GM12878 (cell line): ENCODE measurements at regions not wholly inside any gene's neighbourhood (a gene's known extent, or its start where the extent isn't known, plus 50 kb on each side); places are given as distances from the start of the nearest gene placed in this dataset.

Experiments
- GABPA ChIP-seq: IDR thresholded peaks from 2 replicates; pipeline ENCODE4 v1.6.1; 2014; ENCODE audit warnings: antibody characterized with exemption, low read depth, mild to moderate bottlenecking, inconsistent platforms
- POLR2A ChIP-seq: IDR thresholded peaks from 2 replicates; pipeline ENCODE4 v1.6.1; 2011; ENCODE audit warnings: low read depth, mild to moderate bottlenecking, low read length
- RAD21 ChIP-seq: IDR thresholded peaks from 2 replicates; pipeline ENCODE4 v1.6.1; 2011; ENCODE audit warnings: mild to moderate bottlenecking, low read depth, low read length, moderate library complexity; ENCODE audit not compliant: insufficient read depth
- RCOR1 ChIP-seq: conservative IDR thresholded peaks from 2 replicates; pipeline ENCODE4 v1.6.1; 2012; ENCODE audit warnings: low read depth, low read length, improper control_type of control experiment
- STAT3 ChIP-seq: IDR thresholded peaks from 2 replicates; pipeline ENCODE4 v1.6.1; 2011; ENCODE audit warnings: low read depth, low read length, improper control_type of control experiment
- TF ChIP-seq, protein P1 (sequence below): IDR thresholded peaks from 2 replicates; pipeline ENCODE4 v1.6.1; 2012; ENCODE audit warnings: low read depth, low read length, improper control_type of control experiment
- TF ChIP-seq, protein P2 (sequence below), 3 experiments: IDR thresholded peaks in 2 of 3; conservative IDR thresholded peaks in 1 of 3; 2 replicates each; pipeline ENCODE4 v1.5.1; 2011; ENCODE audit warnings: low read depth in 3 of 3, low read length in 3 of 3, mild to moderate bottlenecking in 3 of 3, control low read depth in 2 of 3, moderate library complexity in 2 of 3, inconsistent platforms in 1 of 3, mixed read lengths in 1 of 3; ENCODE audit not compliant: control insufficient read depth in 2 of 3, insufficient read depth in 1 of 3; ENCODE audit errors: extremely low read depth in 1 of 3

DNA sequence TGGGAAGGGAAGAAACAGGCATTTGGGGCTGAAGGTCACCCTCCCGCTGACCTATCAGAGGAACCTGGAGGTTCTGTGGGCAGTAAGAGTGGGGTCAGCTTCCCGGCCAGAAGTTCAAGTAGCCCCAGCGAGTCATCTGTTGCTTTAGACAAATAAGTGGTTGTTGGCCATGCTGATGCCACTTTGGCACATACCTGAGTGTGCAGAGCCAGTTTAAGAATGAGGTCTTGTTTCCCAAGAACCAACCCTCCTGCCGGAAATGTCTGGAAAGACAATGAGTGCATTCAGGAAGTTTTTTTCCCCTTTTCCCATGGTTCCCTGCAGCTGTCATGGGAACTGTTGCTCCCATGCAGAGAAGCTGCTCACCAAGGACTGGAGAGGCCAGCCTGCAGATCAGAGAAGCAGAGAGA lies 166.7 kb downstream of the ZNF621 start:
- TF ChIP-seq STAT3 (no peak), POLR2A (no peak), RAD21 (no peak), GABPA (no peak), RCOR1 (no peak)
- TF ChIP-seq, protein P1, sequence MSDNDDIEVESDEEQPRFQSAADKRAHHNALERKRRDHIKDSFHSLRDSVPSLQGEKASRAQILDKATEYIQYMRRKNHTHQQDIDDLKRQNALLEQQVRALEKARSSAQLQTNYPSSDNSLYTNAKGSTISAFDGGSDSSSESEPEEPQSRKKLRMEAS = no peak
- TF ChIP-seq, protein P2, sequence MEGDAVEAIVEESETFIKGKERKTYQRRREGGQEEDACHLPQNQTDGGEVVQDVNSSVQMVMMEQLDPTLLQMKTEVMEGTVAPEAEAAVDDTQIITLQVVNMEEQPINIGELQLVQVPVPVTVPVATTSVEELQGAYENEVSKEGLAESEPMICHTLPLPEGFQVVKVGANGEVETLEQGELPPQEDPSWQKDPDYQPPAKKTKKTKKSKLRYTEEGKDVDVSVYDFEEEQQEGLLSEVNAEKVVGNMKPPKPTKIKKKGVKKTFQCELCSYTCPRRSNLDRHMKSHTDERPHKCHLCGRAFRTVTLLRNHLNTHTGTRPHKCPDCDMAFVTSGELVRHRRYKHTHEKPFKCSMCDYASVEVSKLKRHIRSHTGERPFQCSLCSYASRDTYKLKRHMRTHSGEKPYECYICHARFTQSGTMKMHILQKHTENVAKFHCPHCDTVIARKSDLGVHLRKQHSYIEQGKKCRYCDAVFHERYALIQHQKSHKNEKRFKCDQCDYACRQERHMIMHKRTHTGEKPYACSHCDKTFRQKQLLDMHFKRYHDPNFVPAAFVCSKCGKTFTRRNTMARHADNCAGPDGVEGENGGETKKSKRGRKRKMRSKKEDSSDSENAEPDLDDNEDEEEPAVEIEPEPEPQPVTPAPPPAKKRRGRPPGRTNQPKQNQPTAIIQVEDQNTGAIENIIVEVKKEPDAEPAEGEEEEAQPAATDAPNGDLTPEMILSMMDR (IDR thresholded peaks at IDR 0.05 in 2 of 3, conservative IDR thresholded peaks at IDR 0.05 in 1 of 3; ENCODE audit: control insufficient read depth in 2 of 3, extremely low read depth in 1 of 3, insufficient read depth in 1 of 3, low read depth in 3 of 3, low read length in 3 of 3) = no peak
